Panc1 (cell line): ENCODE measurements at regions not wholly inside any gene's neighbourhood (a gene's known extent, or its start where the extent isn't known, plus 50 kb on each side); places are given as distances from the start of the nearest gene placed in this dataset.

Source experiments
- ATAC-seq: fragments of 200-7000 bp; cut with Tn5 transposase; 2 replicates; pipeline ENCODE4 v1.9.1; 2020; ENCODE audit warnings: mild to moderate bottlenecking, moderate library complexity
- BruUV-seq: library from RNA; stranded (reverse); fragments of 400-500 nt; replicated peaks from 2 replicates; lab custom pipeline; 2021; lab: Mats Ljungman, UMichigan
- CTCF ChIA-PET: fragments of 300-600 bp; sonication (Branson Sonifier 250); formaldehyde crosslinking; loops from one replicate; lab custom pipeline; 2022; ENCODE audit warnings: antibody characterized with exemption; lab: Charles Lee
- POLR2A ChIA-PET: fragments of 300-600 bp; sonication (Branson Sonifier 250); formaldehyde crosslinking; loops from one replicate; lab custom pipeline; 2022; ENCODE audit warnings: antibody characterized with exemption; lab: Charles Lee
- DNase-seq: peaks from one replicate; pipeline ENCODE4 v3.0.0-alpha.2; 2010; ENCODE audit warnings: low read depth, low spot score
- H3K27ac ChIP-seq: 2 replicates; pipeline ENCODE4 v1.5.1; 2011; ENCODE audit warnings: mild to moderate bottlenecking, low read length, inconsistent platforms
- H3K27me3 ChIP-seq: fragments of 200-500 bp; sonication (Bioruptor generic); 2 replicates; pipeline ENCODE4 v1.6.0; 2014; ENCODE audit warnings: low read length, inconsistent platforms; ENCODE audit not compliant: control insufficient read depth, insufficient read depth
- H3K36me3 ChIP-seq: fragments of 200-500 bp; sonication (Bioruptor generic); 2 replicates; pipeline ENCODE4 v1.5.1; 2014; ENCODE audit warnings: inconsistent platforms, mild to moderate bottlenecking, low read length, moderate library complexity; ENCODE audit not compliant: control insufficient read depth, insufficient read depth
- H3K4me1 ChIP-seq: 2 replicates; pipeline ENCODE4 v1.5.1; 2011; ENCODE audit warnings: inconsistent platforms, mild to moderate bottlenecking, low read length, moderate library complexity; ENCODE audit not compliant: control insufficient read depth, insufficient read depth
- H3K4me3 ChIP-seq, 2 experiments: 2 replicates each; pipeline ENCODE4 v1.5.1; 2011 to 2012; ENCODE audit warnings: low read depth in 2 of 2, low read length in 2 of 2, mild to moderate bottlenecking in 2 of 2, inconsistent platforms in 1 of 2, moderate library complexity in 1 of 2
- H3K9me3 ChIP-seq: fragments of 200-500 bp; sonication (Bioruptor generic); 2 replicates; pipeline ENCODE4 v1.5.1; 2014; ENCODE audit warnings: low read depth, mild to moderate bottlenecking, inconsistent platforms, low read length, moderate library complexity; ENCODE audit not compliant: control insufficient read depth, insufficient read depth
- CTCF ChIP-seq: fragments of 450-650 bp; IDR thresholded peaks from 2 replicates; pipeline ENCODE4 v1.5.1; 2017; ENCODE audit warnings: mild to moderate bottlenecking
- POLR2AphosphoS5 ChIP-seq: IDR thresholded peaks from 2 replicates; pipeline ENCODE4 v1.6.1; 2012; ENCODE audit warnings: mild to moderate bottlenecking, low read depth, low read length, moderate library complexity
- REST ChIP-seq, 2 experiments: IDR thresholded peaks; 2 replicates each; pipeline ENCODE4 v1.6.1; 2011 to 2012; ENCODE audit warnings: low read depth in 2 of 2, control low read depth in 1 of 2, low read length in 1 of 2, mild to moderate bottlenecking in 1 of 2, moderate library complexity in 1 of 2; ENCODE audit not compliant: insufficient read depth in 1 of 2
- SIN3A ChIP-seq: IDR thresholded peaks from 2 replicates; pipeline ENCODE4 v1.6.1; 2012; ENCODE audit warnings: low read depth, mild to moderate bottlenecking, low read length, moderate library complexity, borderline replicate concordance; ENCODE audit not compliant: insufficient read depth
- TCF7L2 ChIP-seq: IDR thresholded peaks from 2 replicates; pipeline ENCODE4 v1.6.1; 2011; ENCODE audit warnings: mild to moderate bottlenecking, low read depth, low read length, inconsistent platforms
- in situ Hi-C: cut with HindIII; loops from 2 replicates; pipeline ENCODE4 v1.10.0; 2016; ENCODE audit warnings: low sequenced_read_pairs, low pct_unique_long_range_greater_than_20kb
- intact Hi-C: fragments of 100-400 bp; cut with micrococcal nuclease; formaldehyde crosslinking; loops from one replicate; pipeline ENCODE4 v1.10.0; 2022; ENCODE audit not compliant: unreplicated experiment

GRCh38 chr13:44273216-44273615, 100.4 kb upstream of the SERP2 start:
- no peaks in the 10 kb centered on the region for H3K27me3 ChIP-seq

GRCh38 chr13:44273991-44274770, 99.4 kb upstream of the SERP2 start:
- H3K27me3 ChIP-seq: no peaks in the 10 kb centered on the region
- no peaks in the 10 kb centered on the region for H3K36me3 ChIP-seq
- CTCF ChIA-PET: no interaction called here
- H3K4me3 ChIP-seq: peak overlapping the region in 1 of 2 experiments; percentile 10; a peak in 1 of 4 replicates
- H3K27ac ChIP-seq: no peak overlapping the region
- POLR2A ChIA-PET: no interaction called here
- DNase-seq (no peak), ATAC-seq (no peak; the same call in 1 of the 2 replicates)
- H3K9me3 ChIP-seq: no peaks in the 10 kb centered on the region
- TF ChIP-seq SIN3A (no peak), REST (IDR thresholded peaks at IDR 0.05; ENCODE audit: insufficient read depth in 1 of 2, low read depth in 2 of 2, low read length in 1 of 2) (no peak), POLR2AphosphoS5 (no peak), CTCF (no peak), TCF7L2 (no peak)
- no TSS peak for BruUV-seq
- no peaks in the 10 kb centered on the region for H3K4me1 ChIP-seq
- intact Hi-C loops: no loop called here
- in situ Hi-C loops: no loop called here

More at GRCh38 chr13:44273216-44273615, 100.4 kb upstream of the SERP2 start:
- Histone ChIP-seq H3K4me3 (no peak overlapping the region), H3K36me3 (no peaks in the 10 kb centered on the region), H3K4me1 (no peaks in the 10 kb centered on the region), H3K27ac (no peak overlapping the region), H3K9me3 (no peaks in the 10 kb centered on the region)
- BruUV-seq: no TSS peak
- no peak for ATAC-seq
- in situ Hi-C loops: no loop called here
- no peak for TF ChIP-seq POLR2AphosphoS5
- TF ChIP-seq TCF7L2: no peak
- no peak for DNase-seq
- ChIA-PET CTCF (no interaction called here), POLR2A (no interaction called here)
- intact Hi-C loops: no loop called here

GRCh38 chr13:44274771-44275205, 98.8 kb upstream of the SERP2 start:
- no peaks in the 10 kb centered on the region for H3K27me3 ChIP-seq
- no peak overlapping the region for H3K4me3 ChIP-seq
- in situ Hi-C loops: no loop called here
- TF ChIP-seq REST (IDR thresholded peaks at IDR 0.05; ENCODE audit: insufficient read depth in 1 of 2, low read depth in 2 of 2, low read length in 1 of 2) (no peak), SIN3A (no peak), POLR2AphosphoS5 (no peak), TCF7L2 (no peak), CTCF (no peak)
- intact Hi-C loops: no loop called here
- H3K4me1 ChIP-seq: no peaks in the 10 kb centered on the region
- H3K36me3 ChIP-seq: no peaks in the 10 kb centered on the region
- no peak for ATAC-seq
- ChIA-PET POLR2A (interaction anchor here (0.6 kb wide), 1 partner anchor 152 kb away, joined by 3 read pairs; no protein-coding TSS in a partner anchor), CTCF (no interaction called here)
- BruUV-seq: no TSS peak
- no peaks in the 10 kb centered on the region for H3K9me3 ChIP-seq
- no peak for DNase-seq
- no peak overlapping the region for H3K27ac ChIP-seq
